NCI-H2107 (cell line): ENCODE measurements at regions not wholly inside any gene's neighbourhood (a gene's known extent, or its start where the extent isn't known, plus 50 kb on each side); places are given as distances from the start of the nearest gene placed in this dataset.
"Not testable (repeated sequence)": the region's sequence is repeated elsewhere in the genome, so short reads cannot be mapped to it uniquely, and the experiment has no call there.

Experiments used
- DNase-seq: peaks from one replicate; lab custom pipeline; 2025; lab: John Stamatoyannopoulos, UW

GRCh38 chr5:112534067-112534583 lies 115.0 kb upstream of the EPB41L4A start:
- no peak for DNase-seq

GRCh38 chr5:112534611-112535255 lies 115.7 kb upstream of the EPB41L4A start:
- DNase-seq, result no peak

DNA sequence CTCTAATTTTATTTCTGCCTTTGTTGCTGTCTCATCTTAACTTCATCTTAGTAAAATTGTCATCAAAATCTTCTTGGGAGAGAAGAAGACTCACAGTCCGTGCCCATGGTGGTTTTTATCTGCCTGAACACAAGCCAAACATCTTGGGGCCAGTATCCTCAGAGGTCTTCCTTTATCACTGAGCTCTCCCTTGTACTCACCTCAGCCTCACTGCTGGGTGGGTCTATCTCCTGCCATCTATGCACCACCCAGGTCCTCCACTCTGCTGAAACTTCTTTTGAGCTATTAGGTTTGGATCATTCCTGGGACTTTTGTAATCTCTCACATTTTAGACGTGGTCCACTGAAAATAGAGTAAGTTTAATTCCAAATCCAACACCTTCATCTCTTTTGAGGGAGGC lies 116.3 kb upstream of the EPB41L4A start:
- DNase-seq, result no peak

DNA sequence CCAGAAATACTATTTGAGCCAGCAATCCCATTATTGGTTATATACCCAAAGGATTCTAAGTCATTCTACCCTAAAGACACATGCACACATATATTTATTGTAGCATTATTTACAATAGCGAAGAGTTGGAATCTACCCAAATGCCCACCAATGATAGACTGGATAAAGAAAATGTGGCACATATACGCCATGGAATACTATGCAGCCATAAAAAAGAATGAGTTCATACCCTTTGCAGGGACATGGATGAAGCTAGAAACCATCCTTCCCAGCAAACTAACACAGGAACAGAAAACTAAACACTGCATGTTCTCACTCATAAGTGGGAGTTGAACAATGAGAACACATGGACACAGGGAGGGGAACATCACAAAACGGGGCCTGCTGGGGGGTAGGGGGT lies 125.5 kb upstream of the EPB41L4A start:
- DNase-seq, result not testable (repeated sequence)

GRCh38 chr5:112546946-112547592 lies 128.0 kb upstream of the EPB41L4A start:
- DNase-seq, result no peak

GRCh38 chr5:112548246-112548881 lies 129.3 kb upstream of the EPB41L4A start:
- DNase-seq, result no peak

DNA sequence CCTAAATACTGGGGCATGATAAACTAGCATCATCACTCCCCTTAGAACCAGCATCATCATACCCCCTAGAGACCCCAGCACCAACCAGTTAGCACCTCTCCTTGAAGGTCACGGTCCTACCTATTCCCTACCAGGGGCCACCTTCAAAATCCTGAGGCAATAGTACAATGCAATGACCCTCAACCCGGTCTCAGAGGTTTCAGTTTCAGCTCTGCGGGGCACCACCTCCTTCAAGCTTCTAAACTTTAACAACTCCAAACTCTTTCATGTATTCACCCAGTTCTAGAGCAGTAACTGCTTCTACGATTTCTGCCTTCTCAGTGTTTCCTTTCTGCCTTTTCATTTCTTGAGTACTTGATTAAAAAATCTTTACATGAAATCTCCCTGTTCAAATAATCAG lies 130.1 kb upstream of the EPB41L4A start:
- no peak for DNase-seq

GRCh38 chr5:112549605-112550166 lies 130.6 kb upstream of the EPB41L4A start:
- DNase-seq, result no peak

- DNase-seq, result peak; percentile 5
Measured at GRCh38 chr5:112551419-112552032, 132.4 kb upstream of the EPB41L4A start.

- DNase-seq, result no peak
Measured at GRCh38 chr5:112552216-112552615, 133.1 kb upstream of the EPB41L4A start.

DNA sequence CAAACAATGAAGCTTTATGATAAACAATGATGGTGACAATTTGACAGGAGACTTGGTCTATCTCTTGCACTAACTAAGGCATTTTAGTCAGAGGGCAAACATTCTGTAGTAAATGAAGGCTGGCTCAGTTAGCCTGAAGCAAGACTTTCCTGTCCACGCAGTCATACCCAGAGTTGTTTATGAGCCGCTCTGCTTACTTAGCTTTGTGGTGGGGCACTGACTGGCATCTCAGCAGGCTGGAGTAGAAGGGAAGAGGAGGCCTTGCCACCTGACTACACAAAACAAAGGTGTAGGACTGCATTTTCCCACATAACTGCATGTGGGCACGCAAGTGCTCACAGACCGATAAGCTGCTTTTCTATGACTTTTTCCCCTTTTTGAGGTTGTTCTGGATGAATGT lies 133.7 kb upstream of the EPB41L4A start:
- DNase-seq, result no peak

DNA sequence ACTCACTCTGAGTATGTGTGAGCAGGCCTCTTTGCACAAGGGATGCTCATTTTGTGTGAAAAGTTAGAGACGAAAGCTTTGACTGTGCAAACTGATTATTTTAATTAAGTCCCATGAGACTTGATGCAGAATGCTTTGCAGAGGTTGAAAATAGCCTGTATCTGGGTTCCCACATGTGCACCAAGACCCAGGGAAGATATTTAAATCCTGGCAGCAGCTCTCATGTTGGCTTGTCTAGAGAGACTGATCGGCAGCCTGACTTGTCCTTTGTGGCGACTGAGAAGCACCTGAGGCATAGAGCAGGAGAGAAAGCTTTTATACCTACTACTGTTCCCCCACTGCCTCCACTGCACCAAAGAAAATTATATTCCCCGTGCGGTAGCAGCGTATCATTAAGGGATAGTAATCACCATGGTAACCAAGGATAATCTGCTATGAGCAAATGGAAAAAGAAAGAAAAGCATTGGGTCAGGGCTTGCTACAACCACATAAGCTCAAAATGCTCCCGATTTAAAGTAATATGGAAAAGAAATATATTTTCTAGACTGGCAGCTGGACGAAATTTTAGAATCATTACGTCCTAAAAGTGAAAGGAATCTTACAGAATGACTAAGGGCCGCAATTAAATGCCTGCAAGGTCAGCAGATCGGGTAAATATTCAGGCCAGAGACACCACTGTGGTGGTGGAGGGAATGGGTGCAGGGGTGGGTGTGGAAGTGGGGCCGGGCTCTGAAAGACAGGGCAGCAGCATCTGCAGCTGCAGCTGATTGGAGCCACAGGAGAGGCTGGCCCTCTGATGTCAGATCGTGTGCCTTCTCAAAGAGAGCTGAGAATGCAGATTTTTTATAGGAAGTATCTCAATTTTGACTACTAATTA lies 135.3 kb upstream of the EPB41L4A start:
- DNase-seq, result no peak

- DNase-seq, result no peak
Measured at GRCh38 chr5:112555197-112555596, 136.1 kb upstream of the EPB41L4A start.

DNA sequence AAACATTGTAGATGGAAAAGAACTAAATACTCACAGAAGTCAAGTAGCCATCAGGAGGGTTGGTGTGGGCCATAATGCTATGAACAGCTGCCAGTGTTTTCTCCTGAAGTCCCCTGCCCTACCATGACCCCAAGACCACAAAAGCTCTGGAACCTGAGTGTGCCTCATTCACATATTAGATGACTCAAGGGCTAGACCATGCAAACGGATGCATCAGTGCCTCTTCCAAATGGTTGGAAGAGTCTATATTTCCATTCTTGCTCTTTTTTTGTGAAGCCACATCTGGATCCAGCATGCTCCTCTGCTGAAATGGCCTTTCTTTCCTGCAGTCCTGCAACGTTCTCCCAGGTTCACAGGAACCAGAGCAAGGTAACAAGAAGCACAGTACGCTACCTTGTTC lies 136.6 kb upstream of the EPB41L4A start:
- DNase-seq, result no peak

DNA sequence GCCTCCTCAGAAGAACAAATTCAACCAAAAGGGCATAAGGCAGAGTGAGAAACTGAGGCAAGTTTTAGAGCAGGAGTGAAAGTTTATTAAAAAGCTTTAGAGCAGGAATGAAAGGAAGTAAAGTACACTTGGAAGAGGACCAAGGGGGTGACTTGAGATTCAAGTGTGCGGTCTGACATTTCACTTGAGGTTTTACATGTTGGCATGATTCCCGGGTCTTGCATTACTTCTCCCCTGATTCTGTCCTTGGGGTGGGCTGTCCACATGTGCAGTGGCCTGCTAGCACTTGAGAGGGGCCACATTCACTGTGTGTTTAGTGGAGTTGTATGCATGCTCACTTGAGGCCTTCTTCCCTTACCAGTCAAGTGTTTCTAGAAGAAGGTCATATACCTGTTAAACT lies 140.4 kb upstream of the EPB41L4A start:
- not testable (repeated sequence) for DNase-seq

DNA sequence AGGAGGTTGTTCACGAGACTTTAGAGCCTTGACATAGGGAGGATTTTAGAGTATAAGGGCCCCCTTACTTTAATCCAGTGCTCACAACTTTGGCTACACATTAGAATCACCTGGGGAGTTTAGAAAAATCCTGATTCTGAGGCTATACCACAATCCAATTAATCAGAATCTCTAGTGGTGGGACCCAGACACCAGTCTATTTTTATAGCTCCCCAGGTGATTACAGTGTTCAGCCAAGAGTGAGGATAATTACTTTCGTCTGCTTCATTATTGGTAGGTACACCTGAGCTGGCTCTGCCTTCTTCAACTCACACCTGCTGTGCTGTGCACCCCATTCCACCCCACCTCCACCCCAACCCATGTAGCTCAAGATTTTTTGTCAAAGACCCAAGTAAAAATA lies 141.3 kb upstream of the EPB41L4A start:
- no peak for DNase-seq

DNA sequence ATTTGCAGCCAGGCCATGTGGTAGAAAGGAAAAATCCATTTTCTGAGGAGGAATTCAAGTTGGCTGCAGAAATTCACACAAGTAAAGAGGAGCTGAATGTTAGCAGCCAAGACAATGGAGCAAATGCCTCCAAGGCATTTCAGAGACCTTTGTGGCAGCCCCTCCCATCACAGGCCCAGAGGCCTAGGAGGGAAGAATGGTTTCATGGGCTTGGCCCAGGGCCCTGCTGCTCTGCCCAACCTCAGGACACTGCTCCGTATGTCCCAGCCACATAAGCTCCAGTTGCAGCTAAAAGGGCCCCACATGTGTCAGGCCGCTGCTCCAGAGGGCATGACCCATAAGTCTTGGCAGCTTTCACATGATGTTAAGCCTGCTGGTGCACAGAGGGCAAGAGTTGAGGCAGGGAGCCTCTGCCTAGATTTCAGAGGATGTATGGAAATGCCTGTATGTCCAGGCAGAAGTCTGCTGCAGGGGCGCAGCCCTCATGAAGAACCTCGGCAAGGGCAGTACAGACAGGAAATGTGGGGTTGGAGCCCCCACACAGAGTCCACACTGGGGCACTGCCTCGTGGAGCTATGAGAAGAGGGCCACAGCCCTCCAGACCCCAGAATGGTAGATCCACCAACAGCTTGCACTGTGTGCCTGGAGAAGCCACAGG lies 144.2 kb upstream of the EPB41L4A start:
- no peak for DNase-seq

- DNase-seq, result no peak
Measured at GRCh38 chr5:112566251-112566650, 147.2 kb upstream of the EPB41L4A start.

DNA sequence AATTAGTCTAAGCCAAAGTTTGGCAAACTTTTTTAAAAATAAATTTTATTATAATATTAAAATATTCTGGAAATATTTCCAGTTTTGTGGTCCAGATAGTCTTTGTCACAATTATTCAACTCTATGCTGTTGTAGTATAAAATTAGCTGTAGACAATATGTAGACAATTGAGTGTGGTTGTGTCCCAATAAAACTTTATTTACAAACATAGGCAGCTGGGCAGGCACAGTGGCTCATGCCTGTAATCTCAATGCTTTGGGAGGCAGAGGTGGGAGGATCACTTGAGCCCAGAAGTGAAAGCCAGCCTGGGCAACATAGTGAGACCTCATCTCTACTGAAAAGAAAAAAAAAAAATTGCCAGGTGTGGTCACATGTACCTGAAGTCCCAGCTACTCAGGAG lies 150.5 kb upstream of the EPB41L4A start:
- no peak for DNase-seq

- DNase-seq, result no peak
Measured at GRCh38 chr5:112570708-112571444, 151.8 kb upstream of the EPB41L4A start.
